HS-27A (cell line): ENCODE measurements at regions not wholly inside any gene's neighbourhood (a gene's known extent, or its start where the extent isn't known, plus 50 kb on each side); places are given as distances from the start of the nearest gene placed in this dataset.
"Not testable (repeated sequence)": the region's sequence is repeated elsewhere in the genome, so short reads cannot be mapped to it uniquely, and the experiment has no call there.

Experiments
- DNase-seq: peaks from one replicate; pipeline ENCODE4 v3.0.0-alpha.2; 2012; ENCODE audit warnings: low read depth, missing footprints

GRCh38 chr5:156200938-156201787, 125.8 kb upstream of the SGCD start:
- DNase-seq = no peak

- DNase-seq = no peak
Measured at GRCh38 chr5:156201788-156202403, 125.1 kb upstream of the SGCD start.

GRCh38 chr5:156208271-156208670, 118.7 kb upstream of the SGCD start:
- DNase-seq = no peak

GRCh38 chr5:156218367-156219158, 108.4 kb upstream of the SGCD start:
- no peak for DNase-seq

GRCh38 chr5:156219483-156220005, 107.4 kb upstream of the SGCD start:
- no peak for DNase-seq

DNA sequence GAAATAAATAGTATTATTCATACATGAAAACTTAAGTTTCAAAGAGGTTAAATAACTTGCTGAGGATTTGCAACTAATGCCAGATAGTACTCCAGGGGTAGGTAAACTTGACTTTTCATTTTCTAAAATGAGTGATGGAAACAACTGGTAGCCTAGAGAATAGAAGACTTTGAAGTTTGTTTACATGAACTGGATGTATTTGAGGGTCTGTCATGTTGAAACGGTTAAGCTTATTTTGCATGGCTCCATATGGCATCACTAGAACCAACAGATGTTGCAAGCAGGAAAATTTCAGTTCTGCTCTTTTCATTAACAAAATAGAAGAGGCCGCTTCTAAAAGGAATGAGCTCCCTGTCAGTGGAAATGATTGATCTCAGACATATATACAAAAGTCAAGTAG, 105.1 kb upstream of the SGCD start:
- DNase-seq = no peak

DNA sequence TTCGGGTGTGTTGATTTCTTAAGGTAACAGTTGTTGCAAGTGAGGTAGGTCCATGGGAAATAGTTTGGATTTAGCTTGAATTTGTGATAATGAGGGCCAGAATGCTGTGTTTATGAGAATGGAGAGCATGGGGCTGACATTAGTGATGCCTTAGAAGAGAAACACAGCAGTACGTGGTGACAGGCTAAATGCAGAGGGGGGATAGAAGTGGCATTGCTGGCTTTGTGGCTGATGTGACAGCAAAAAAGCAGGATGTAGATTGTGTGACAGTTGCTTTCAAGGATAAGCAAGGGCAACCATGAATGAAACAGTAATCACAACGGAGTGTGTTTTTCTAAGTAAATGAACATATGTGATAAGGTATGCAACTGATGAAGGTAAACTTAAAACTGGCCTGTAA, 103.4 kb upstream of the SGCD start:
- no peak for DNase-seq

GRCh38 chr5:156226485-156226884, 100.5 kb upstream of the SGCD start:
- not testable (repeated sequence) for DNase-seq

DNA sequence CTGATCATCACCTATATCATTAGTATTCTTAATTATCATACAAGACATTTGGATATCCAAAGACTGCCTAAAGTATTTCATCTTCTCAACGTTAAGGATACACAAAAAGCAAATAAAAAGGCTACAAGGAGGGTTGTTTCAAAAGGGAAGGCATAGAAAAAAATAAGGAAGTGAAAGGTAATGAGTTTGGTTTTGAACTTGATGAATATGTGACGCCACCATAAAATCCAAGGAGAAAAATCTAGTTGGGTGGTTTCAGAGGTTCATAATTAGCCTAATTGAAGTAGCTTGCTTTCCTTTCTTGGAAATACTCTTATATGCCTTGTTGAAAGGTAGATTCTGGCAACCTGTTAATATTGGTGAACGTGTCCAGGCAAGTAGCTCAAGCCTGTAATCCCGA, 96.1 kb upstream of the SGCD start:
- DNase-seq = no peak

- no peak for DNase-seq
Measured at GRCh38 chr5:156232251-156232869, 94.6 kb upstream of the SGCD start.

DNA sequence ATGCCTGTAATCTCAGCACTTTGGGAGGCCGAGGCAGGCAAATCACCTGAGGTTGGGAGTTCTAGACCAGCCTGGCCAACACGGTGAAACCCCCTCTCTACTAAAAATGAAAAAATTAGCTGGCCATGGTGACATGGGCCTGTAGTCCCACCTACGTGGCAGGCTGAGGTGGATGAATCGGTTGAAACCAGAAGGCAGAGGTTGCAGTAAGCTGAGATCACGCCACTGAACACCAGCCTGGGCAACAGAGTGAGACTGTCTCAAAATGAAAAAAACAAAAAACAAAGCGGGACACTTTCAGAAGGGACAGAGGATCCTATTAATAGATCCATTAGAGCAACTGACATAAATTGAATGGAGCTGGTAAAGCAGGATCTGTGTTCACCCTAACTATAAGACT, 89.6 kb upstream of the SGCD start:
- DNase-seq = no peak

DNA sequence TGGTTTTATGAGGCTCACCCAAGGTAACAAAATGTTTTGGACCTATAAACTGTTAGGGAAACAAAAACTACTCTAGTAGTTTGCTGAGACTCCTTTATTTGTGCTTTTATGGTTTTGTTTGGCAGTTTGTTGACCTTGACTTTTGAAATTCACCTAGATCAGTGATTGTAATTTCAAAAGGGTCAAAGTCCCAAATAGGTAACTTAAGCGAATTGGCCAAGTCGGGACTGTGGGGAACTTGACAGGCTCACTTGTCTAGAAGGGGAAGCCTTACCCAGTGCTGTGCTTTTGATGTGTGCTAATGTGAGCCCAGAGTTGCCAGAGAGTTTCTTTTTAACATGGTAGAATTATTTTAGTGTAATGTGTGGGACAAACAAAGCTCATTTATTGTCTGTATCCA, 87.2 kb upstream of the SGCD start:
- no peak for DNase-seq

DNA sequence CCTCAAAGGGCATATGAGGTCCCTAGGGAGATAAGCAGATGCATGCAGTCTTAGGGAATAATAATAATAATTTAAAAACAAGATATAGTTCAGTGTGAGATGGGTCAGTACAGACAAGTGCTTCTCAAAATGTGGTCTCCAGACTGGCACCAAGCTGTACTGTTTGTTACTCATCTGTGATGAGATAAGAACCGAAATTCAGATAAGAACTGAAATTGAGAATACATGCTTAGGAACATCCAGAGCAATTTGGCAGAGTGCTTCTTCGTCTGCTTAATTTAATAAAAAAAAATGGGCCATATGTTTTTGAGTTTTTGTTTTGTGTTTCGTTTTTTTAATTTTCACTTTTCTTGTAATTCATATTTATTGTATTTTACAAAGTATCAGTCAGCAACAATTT, 86.5 kb upstream of the SGCD start:
- DNase-seq = no peak

GRCh38 chr5:156241266-156241665, 85.7 kb upstream of the SGCD start:
- DNase-seq = no peak

DNA sequence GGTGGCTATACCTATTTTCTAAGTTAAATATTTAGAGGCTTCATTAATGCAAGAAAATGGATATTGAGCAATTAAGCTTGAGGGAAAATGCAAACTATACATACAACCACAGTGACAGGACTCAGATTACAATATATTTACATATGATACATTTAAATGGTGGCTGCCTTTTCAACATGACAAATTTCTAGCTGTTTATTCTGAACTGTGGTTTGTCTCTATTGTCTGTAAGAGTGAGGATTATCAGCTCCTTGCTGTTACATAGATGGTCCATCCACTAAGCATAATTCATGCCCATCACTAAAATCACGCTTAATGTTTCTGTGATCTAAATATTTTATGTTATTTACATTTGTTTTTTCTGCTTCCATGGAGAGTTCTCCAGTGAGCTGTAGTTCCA, 81.1 kb upstream of the SGCD start:
- DNase-seq = no peak

- DNase-seq = no peak
Measured at GRCh38 chr5:156251076-156251475, 75.9 kb upstream of the SGCD start.

DNA sequence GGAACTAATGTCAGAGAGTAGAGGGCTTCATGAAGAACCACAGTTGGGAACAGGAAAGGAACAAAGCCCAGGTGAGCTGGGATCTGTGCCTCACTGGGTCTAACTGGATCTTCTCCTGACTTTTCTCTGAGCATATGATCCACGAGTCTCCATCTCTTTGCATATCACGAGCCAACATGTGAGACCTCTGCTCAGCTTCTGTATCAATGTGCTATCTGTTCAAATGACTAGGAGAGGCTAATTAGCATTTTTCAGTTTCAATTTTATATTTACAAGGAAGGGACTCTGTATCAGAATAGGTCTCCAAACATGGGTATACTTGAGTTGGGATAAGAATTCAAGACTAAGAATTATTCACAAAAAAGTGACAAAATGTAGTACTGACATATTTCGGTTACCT, 73.8 kb upstream of the SGCD start:
- DNase-seq = no peak

GRCh38 chr5:156254196-156254595, 72.8 kb upstream of the SGCD start:
- no peak for DNase-seq

GRCh38 chr5:156256642-156257041, 70.3 kb upstream of the SGCD start:
- DNase-seq = no peak

GRCh38 chr5:156258934-156259333, 68.0 kb upstream of the SGCD start:
- DNase-seq = no peak

DNA sequence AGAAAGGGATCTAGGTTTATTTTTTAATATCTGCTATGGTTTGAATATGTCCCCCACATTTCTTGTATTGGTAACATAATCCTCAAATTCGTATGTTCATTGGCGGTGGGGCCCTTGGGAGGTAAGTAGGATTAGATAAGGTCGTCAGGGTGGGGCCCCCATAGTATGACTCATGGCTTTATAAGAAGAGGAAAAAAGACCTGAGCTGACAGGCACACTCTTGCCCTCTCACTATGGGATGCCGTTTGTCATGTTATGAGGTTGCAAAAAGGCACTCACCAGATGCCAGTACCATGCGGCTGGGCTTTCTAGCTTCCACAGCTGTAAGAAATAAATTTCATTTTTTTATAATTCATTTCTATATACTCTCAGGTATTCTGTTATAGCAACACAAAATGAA, 67.3 kb upstream of the SGCD start:
- DNase-seq = no peak

GRCh38 chr5:156261275-156261939, 65.6 kb upstream of the SGCD start:
- no peak for DNase-seq
